HL-60 (cell line): ENCODE measurements at regions not wholly inside any gene's neighbourhood (a gene's known extent, or its start where the extent isn't known, plus 50 kb on each side); places are given as distances from the start of the nearest gene placed in this dataset.

Source experiments
- CTCF ChIP-seq: IDR thresholded peaks from one replicate; pipeline ENCODE4 v1.5.1; 2011; ENCODE audit warnings: low read length, control low read depth, inconsistent platforms; ENCODE audit not compliant: insufficient read depth
- GABPA ChIP-seq: IDR thresholded peaks from 2 replicates; pipeline ENCODE4 v1.6.1; 2012; ENCODE audit warnings: low read depth
- POLR2AphosphoS5 ChIP-seq: IDR thresholded peaks from 2 replicates; pipeline ENCODE4 v1.6.1; 2012; ENCODE audit warnings: low read depth
- REST ChIP-seq: IDR thresholded peaks from 2 replicates; pipeline ENCODE4 v1.6.1; 2012; ENCODE audit warnings: low read depth; ENCODE audit not compliant: insufficient replicate concordance
- SPI1 ChIP-seq: IDR thresholded peaks from 2 replicates; pipeline ENCODE4 v1.6.1; 2012; ENCODE audit warnings: low read depth, mild to moderate bottlenecking, borderline replicate concordance

- TF ChIP-seq CTCF (no peak), POLR2AphosphoS5 (no peak), SPI1 (no peak), REST (no peak), GABPA (no peak)
Observed at GRCh38 chr6:102986086-102986485, 1592.6 kb downstream of the GRIK2 start.
